ENCODE measurements at regions not wholly inside any gene's neighbourhood (a gene's known extent, or its start where the extent isn't known, plus 50 kb on each side); places are given as distances from the start of the nearest gene placed in this dataset.
"Not testable (repeated sequence)": the region's sequence is repeated elsewhere in the genome, so short reads cannot be mapped to it uniquely, and the experiment has no call there.

- H3K27me3 ChIP-seq (ENCODE audit: low read depth); H3K4me3 ChIP-seq; H3K4me1 ChIP-seq; H3K27ac ChIP-seq (replicated peaks); DNase-seq; intact Hi-C loops (cut with micrococcal nuclease); H3K36me3 ChIP-seq; H3K9me3 ChIP-seq (replicated peaks): not testable (repeated sequence)
These were observed 53.3 kb upstream of the DPP6 start for GRCh38 chr7:153998896-153999295.
